ENCODE measurements at regions not wholly inside any gene's neighbourhood (a gene's known extent, or its start where the extent isn't known, plus 50 kb on each side); places are given as distances from the start of the nearest gene placed in this dataset.

- Histone ChIP-seq H3K27me3 (ENCODE audit: insufficient read depth, low read length) (no peaks in the 10 kb centered on the region), H4K20me1 (ENCODE audit: insufficient read depth, low read length) (no peaks in the 10 kb centered on the region), H3K79me2 (ENCODE audit: insufficient read depth, low read length) (no peaks in the 10 kb centered on the region), H3K9me3 (ENCODE audit: low read length) (no peaks in the 10 kb centered on the region), H3F3A (ENCODE audit: insufficient read depth, low read length) (no peaks in the 10 kb centered on the region), H3K9me2 (ENCODE audit: low read depth, low read length) (no peaks in the 10 kb centered on the region), H3K4me1 (ENCODE audit: insufficient read depth, low read length, severe bottlenecking) (no peaks in the 10 kb centered on the region), H3K9ac (ENCODE audit: low read length) (no peak overlapping the region), H3K4me2 (ENCODE audit: low read length) (no peak overlapping the region), H2AFZ (ENCODE audit: low read length) (no peak overlapping the region), H3K36me3 (ENCODE audit: insufficient read depth, low read length) (no peaks in the 10 kb centered on the region), H3K4me3 (ENCODE audit: low read depth, low read length, poor library complexity, severe bottlenecking) (no peak overlapping the region), H3K27ac (ENCODE audit: low read depth, low read length, poor library complexity, severe bottlenecking) (no peak overlapping the region)
- TF ChIP-seq CTCF (IDR thresholded peaks at IDR 0.05; ENCODE audit: low read length) (no peak), EZH2 (IDR thresholded peaks at IDR 0.05; ENCODE audit: borderline replicate concordance, low read length) (no peak)
These were observed 264.7 kb upstream of the ATP5MC3 start for GRCh38 chr2:175446201-175446600.

- H3K4me3 ChIP-seq (ENCODE audit: low read depth, low read length, poor library complexity, severe bottlenecking), result no peak overlapping the region
- no peak overlapping the region for H2AFZ ChIP-seq (ENCODE audit: low read length)
- no peaks in the 10 kb centered on the region for H3K27me3 ChIP-seq (ENCODE audit: insufficient read depth, low read length)
- H3K27ac ChIP-seq (ENCODE audit: low read depth, low read length, poor library complexity, severe bottlenecking), result no peak overlapping the region
- TF ChIP-seq EZH2 (IDR thresholded peaks at IDR 0.05; ENCODE audit: borderline replicate concordance, low read length), result no peak
- no peak for TF ChIP-seq CTCF (IDR thresholded peaks at IDR 0.05; ENCODE audit: low read length)
- no peaks in the 10 kb centered on the region for H3K9me2 ChIP-seq (ENCODE audit: low read depth, low read length)
- H3K36me3 ChIP-seq (ENCODE audit: insufficient read depth, low read length), result no peaks in the 10 kb centered on the region
- no peaks in the 10 kb centered on the region for H3F3A ChIP-seq (ENCODE audit: insufficient read depth, low read length)
- no peak overlapping the region for H3K4me2 ChIP-seq (ENCODE audit: low read length)
- no peak overlapping the region for H3K9ac ChIP-seq (ENCODE audit: low read length)
- no peaks in the 10 kb centered on the region for H4K20me1 ChIP-seq (ENCODE audit: insufficient read depth, low read length)
- no peaks in the 10 kb centered on the region for H3K9me3 ChIP-seq (ENCODE audit: low read length)
- H3K79me2 ChIP-seq (ENCODE audit: insufficient read depth, low read length), result no peaks in the 10 kb centered on the region
- no peaks in the 10 kb centered on the region for H3K4me1 ChIP-seq (ENCODE audit: insufficient read depth, low read length, severe bottlenecking)
These were observed 263.8 kb upstream of the ATP5MC3 start for GRCh38 chr2:175445281-175445680.

GRCh38 chr2:175442441-175442840 lies 260.9 kb upstream of the ATP5MC3 start:
- H3K36me3 ChIP-seq (ENCODE audit: insufficient read depth, low read length), result no peaks in the 10 kb centered on the region
- H3K4me3 ChIP-seq (ENCODE audit: low read depth, low read length, poor library complexity, severe bottlenecking), result no peak overlapping the region
- H3K9me3 ChIP-seq (ENCODE audit: low read length), result no peaks in the 10 kb centered on the region
- no peak overlapping the region for H3K9ac ChIP-seq (ENCODE audit: low read length)
- H3F3A ChIP-seq (ENCODE audit: insufficient read depth, low read length), result no peaks in the 10 kb centered on the region
- H3K27ac ChIP-seq (ENCODE audit: low read depth, low read length, poor library complexity, severe bottlenecking), result no peak overlapping the region
- no peak for TF ChIP-seq CTCF (IDR thresholded peaks at IDR 0.05; ENCODE audit: low read length)
- TF ChIP-seq EZH2 (IDR thresholded peaks at IDR 0.05; ENCODE audit: borderline replicate concordance, low read length), result no peak
- H3K4me1 ChIP-seq (ENCODE audit: insufficient read depth, low read length, severe bottlenecking), result no peaks in the 10 kb centered on the region
- H4K20me1 ChIP-seq (ENCODE audit: insufficient read depth, low read length), result no peaks in the 10 kb centered on the region
- no peaks in the 10 kb centered on the region for H3K9me2 ChIP-seq (ENCODE audit: low read depth, low read length)
- H3K79me2 ChIP-seq (ENCODE audit: insufficient read depth, low read length), result no peaks in the 10 kb centered on the region
- H3K4me2 ChIP-seq (ENCODE audit: low read length), result no peak overlapping the region
- no peaks in the 10 kb centered on the region for H3K27me3 ChIP-seq (ENCODE audit: insufficient read depth, low read length)
- H2AFZ ChIP-seq (ENCODE audit: low read length), result no peak overlapping the region
